ENCODE measurements at regions not wholly inside any gene's neighbourhood (a gene's known extent, or its start where the extent isn't known, plus 50 kb on each side); places are given as distances from the start of the nearest gene placed in this dataset.
"Not testable (repeated sequence)": the region's sequence is repeated elsewhere in the genome, so short reads cannot be mapped to it uniquely, and the experiment has no call there.

DNA sequence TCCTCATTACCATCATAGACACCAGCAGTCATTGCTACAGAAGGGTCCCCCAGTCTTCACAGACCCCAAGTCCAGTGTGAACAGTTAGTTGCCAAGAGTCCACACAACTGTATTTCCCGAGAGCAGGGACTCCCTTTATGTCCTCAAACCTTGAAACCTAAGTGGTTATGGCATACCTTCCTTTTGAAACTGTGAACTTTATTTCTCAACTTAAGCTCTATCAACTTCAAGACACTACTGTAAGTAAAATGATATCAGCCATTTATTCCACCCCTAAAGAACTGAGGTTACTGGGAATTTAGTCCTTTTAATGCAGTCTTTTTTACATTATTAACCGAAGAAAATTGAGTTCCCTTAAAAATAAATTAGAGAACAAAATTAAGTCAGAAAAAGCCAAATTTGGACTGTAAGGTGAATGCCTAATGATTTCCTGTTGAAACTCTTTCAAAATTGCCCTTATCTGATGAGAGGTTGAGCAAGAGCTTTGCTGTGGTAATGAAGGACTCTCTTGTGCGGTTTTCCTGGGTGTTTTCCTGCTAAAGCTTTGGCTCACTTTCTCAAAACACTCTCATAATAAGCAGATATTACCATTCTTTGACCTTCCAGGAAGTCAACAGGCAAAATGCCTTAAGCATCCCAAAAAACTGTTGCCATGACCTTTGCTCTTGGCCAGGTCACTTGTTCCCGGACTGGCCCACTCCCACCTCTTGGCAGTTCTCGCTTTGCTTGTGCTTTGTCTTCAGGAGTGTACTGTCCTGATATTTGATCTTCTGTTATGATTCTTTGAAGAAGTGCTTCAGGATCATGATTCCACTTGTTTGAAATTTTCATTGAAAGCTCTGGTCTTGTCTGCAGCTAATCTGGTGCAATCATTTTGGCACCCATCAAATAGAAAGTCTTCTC is 765.4 kb upstream of the ANO3 start:
- DNase-seq (ENCODE audit: low read depth, low spot score), result no peak
- in situ Hi-C loops (cut with HindIII; ENCODE audit: low pct_unique_long_range_greater_than_20kb, low sequenced_read_pairs), result no loop called here

DNA sequence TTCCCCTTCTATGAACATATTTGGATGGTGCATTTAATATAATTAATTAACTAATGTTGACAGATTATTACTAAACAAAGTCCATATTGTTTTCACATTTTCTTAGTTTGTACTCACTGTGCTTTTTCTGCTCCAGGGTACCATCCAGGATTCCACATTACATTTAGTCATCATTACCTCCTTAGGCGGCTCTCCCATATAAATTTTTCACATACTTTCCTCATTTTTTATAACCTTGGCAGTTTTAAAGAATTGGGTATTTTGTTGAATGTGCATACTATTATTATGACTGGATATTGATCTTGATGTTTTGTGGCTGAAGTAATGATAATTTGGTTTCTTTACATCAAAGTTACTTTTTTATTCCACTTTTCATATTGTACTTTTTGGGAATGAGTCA is 755.6 kb upstream of the ANO3 start:
- in situ Hi-C loops (cut with HindIII; ENCODE audit: low pct_unique_long_range_greater_than_20kb, low sequenced_read_pairs), result no loop called here
- no peak for DNase-seq (ENCODE audit: low read depth, low spot score)

DNA sequence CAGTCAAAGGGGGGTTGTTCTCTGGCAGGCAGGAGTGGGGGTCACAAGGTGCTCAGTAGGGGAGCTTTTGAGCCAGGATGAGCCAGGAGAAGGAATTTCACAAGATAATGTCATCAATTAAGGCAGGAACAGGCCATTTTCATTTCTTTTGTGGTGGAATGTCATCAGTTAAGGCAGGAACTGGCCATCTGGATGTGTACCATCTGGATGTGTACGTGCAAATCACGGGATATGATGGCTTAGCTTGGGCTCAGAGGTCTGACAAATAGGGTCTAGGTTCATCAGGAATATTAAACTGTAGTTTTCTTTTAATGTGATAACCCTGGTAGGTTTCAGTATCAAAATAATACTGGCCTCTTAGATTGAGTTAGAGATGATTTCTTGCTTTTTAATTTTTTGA is 752.4 kb upstream of the ANO3 start:
- DNase-seq (ENCODE audit: low read depth, low spot score); in situ Hi-C loops (cut with HindIII; ENCODE audit: low pct_unique_long_range_greater_than_20kb, low sequenced_read_pairs): not testable (repeated sequence)

DNA sequence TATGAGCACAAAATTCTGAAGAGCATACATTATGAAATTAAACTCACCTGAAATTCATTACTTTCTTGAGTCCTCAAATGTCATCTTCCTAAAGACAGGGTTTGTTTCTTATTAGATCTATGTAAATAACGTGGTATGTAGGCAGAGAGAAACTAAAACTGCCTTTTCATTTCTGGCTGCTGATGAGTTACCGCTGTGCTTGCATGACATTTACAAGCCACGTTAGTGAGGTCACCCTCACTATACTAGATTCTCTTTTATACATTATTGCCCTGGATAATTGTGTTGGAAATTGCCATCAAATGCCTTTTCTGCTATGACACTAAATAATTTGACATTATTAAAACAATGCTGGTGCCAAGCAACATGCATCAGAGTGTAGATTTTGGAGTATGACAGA is 748.3 kb upstream of the ANO3 start:
- in situ Hi-C loops (cut with HindIII; ENCODE audit: low pct_unique_long_range_greater_than_20kb, low sequenced_read_pairs), result no loop called here
- DNase-seq (ENCODE audit: low read depth, low spot score), result no peak

DNA sequence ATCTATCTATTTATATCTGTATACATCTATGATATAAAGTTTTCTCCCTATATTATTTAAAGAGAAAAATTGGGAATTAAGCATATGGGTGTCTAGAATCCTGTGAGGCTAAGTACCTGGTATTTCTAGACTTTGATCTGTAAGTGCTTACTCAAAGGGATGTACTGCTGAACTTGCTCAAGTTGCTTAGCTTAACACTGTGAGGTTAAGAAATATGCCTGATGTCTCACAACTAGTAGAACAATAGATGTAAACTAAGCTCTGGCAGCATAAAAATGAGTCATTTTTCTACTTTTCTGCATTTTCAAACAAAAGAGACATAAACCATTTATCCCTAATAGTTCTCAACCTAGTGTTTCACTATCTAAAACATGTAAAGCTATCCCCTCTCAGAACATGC is 744.4 kb upstream of the ANO3 start:
- in situ Hi-C loops (cut with HindIII; ENCODE audit: low pct_unique_long_range_greater_than_20kb, low sequenced_read_pairs), result no loop called here
- DNase-seq (ENCODE audit: low read depth, low spot score), result no peak

DNA sequence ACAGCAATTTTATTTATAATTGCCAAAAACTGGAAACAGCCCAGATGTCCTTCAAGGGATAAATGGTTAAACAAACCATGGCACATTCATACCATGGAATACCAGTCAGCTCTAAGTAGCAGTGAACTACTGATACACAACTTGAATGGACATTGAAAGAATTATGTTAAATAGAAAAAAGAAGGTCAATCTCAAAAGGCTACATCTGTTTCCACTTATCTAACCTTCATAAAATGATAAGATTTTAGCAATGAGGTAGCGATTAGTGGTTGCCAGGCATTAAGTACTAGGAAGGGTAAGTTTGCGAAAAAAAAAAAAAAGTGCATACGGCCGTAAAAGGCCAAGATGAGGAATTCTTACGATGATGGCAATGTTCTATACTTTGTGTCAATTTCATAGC is 738.7 kb upstream of the ANO3 start:
- DNase-seq (ENCODE audit: low read depth, low spot score), result no peak
- in situ Hi-C loops (cut with HindIII; ENCODE audit: low pct_unique_long_range_greater_than_20kb, low sequenced_read_pairs), result no loop called here

DNA sequence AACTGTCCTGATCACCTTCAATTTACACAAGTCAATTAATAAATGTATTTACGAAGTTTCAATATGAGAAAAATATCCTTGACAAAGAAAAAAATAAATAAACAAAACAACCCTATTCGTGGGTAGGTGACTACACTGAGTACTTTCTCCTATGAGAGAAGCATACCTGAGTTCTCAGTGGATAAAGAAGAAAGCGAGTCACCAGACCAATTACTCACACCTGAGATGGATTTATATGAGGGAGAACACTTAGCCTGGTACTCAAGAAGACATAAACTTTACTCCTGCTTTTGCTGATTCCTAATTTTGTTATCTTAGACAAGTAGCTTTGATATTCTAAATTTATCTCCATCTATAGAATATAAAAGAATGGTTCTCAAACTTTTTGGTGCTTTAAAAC is 735.2 kb upstream of the ANO3 start:
- in situ Hi-C loops (cut with HindIII; ENCODE audit: low pct_unique_long_range_greater_than_20kb, low sequenced_read_pairs), result no loop called here

DNA sequence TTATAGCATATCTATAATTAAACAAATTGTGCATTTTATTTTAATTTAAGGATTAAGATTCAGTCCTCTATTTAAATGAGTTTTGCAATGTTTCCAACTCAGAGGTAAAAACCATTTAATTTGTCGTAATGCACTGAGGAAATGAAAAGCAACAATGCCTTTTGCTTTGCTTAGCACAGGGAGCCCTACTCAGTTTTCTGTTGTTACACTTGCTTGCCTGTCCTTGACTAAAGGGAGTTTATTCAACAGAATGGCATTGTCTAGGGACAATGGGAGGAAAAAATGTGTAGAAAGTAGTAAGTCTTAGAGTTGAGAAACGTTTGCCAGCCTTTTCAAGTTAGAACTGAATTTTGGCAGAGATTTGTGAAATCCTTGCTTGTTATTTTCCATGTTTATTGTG is 734.2 kb upstream of the ANO3 start:
- no peak for DNase-seq (ENCODE audit: low read depth, low spot score)
- in situ Hi-C loops (cut with HindIII; ENCODE audit: low pct_unique_long_range_greater_than_20kb, low sequenced_read_pairs), result no loop called here

More for the DNA sequence above, 735.2 kb upstream of the ANO3 start:
- DNase-seq (ENCODE audit: low read depth, low spot score), result no peak

DNA sequence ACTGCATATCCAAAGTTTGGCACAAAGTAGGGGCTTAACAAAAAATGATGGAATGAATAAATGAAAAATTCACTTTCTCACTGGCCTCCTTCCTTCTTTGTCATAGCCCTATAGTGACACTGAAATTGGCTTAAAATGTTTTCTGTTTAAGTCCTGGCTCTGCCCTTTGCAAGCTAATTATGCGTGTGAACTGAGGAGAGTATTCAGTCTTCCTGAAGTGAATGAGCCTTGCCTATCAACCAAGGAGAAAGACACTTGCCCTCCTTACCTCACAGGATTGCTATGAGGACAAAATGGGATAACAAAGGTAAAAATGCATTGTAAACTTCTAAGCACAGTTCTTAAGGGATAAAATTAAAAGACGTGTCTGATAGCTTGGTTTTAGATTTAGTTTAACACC is 729.8 kb upstream of the ANO3 start:
- in situ Hi-C loops (cut with HindIII; ENCODE audit: low pct_unique_long_range_greater_than_20kb, low sequenced_read_pairs), result no loop called here
- DNase-seq (ENCODE audit: low read depth, low spot score), result no peak

DNA sequence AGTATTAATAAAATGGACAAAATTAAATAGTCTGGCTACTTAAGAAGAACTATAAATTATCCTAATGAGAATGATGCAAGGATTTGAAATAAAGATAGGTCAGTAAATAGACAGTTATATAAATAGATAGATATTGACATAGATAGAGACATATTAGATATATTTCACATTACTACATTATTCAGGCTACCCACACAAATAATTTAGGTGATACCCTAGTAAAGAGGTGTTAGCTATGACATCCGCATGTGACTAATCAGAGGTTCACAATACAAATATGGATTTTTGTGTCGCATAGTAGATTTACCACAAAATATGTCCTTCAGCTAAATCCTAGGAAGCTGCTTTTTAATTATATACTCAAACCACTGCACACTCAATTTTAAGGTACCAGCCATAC is 729.0 kb upstream of the ANO3 start:
- no peak for DNase-seq (ENCODE audit: low read depth, low spot score)

DNA sequence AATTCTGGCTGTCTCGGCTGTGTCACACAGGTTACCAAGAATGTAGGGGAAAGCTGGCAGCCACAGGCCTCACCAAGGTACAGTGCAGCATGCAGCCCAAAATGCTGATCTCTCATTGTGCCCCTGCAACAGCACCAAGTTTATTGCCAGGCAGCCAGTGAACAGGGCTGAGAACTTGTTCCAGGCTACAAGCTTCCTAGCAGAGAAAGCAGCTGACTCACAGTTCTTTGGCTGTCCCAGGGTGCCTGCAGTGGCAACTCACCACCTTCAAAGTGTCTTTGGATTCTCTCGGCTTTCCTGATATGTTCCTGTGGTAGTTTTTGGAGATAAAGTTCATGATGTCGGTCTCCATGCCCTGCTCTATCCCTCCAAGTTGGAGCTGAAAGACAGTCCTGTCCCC is 719.1 kb upstream of the ANO3 start:
- in situ Hi-C loops (cut with HindIII; ENCODE audit: low pct_unique_long_range_greater_than_20kb, low sequenced_read_pairs), result no loop called here
- DNase-seq (ENCODE audit: low read depth, low spot score), result no peak

More for the DNA sequence above, 729.0 kb upstream of the ANO3 start:
- in situ Hi-C loops (cut with HindIII; ENCODE audit: low pct_unique_long_range_greater_than_20kb, low sequenced_read_pairs), result no loop called here

DNA sequence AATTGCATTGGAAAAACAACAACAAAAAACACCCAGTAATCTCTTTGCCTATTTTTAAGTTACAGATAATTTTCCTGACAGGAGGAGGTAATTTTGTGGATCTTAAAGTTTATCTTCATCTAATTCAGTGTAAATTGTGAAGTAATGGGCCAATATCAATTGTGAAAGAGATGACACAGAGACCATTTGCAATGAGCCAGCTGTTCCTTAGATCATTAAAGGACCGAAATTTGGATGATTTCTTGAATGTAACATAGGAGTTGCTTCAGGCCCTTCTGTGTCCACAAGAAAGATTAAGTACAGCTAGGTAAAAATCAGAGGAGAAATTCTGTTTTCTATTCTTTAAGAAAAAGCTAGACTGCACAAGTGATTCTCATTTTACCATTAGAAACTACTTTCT is 718.5 kb upstream of the ANO3 start:
- in situ Hi-C loops (cut with HindIII; ENCODE audit: low pct_unique_long_range_greater_than_20kb, low sequenced_read_pairs), result no loop called here
- DNase-seq (ENCODE audit: low read depth, low spot score), result no peak

DNA sequence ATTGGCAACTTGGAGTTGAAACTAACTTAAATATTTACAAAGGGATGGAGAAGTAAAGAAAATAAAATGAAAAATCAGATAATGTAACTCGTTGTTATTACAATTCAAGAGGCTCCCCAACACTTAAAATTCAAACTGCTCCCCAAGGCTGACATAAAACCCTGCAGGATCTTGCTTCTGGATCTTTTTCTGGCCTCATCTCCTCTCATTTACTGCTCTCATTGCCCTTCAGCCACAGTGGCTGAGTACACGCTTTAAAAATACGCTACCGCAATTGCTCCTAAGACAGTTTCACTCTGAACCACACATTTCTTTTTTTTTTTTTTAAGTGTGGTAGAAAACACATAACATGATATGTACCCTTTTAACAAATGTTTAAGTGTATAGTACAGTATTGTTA is 718.1 kb upstream of the ANO3 start:
- no peak for DNase-seq (ENCODE audit: low read depth, low spot score)
- in situ Hi-C loops (cut with HindIII; ENCODE audit: low pct_unique_long_range_greater_than_20kb, low sequenced_read_pairs), result no loop called here

DNA sequence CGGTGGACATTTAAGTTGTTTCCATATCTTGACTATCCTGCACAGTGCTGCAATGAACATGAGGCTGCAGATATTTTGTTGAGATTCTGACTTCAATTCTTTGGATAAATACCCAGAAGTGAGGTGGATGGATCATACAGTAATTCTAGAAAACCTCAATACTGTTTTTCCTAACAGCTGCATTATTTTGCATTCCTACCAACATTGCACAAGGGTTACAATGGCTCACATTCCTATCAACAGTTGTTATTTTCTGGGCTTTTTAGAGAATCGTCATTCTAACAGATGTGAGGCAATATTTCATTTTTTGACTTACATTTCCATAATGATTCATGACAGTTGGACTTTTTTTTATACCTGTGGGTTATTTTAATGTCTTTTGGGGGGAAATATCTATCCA is 716.9 kb upstream of the ANO3 start:
- in situ Hi-C loops (cut with HindIII; ENCODE audit: low pct_unique_long_range_greater_than_20kb, low sequenced_read_pairs), result no loop called here
- DNase-seq (ENCODE audit: low read depth, low spot score), result no peak

DNA sequence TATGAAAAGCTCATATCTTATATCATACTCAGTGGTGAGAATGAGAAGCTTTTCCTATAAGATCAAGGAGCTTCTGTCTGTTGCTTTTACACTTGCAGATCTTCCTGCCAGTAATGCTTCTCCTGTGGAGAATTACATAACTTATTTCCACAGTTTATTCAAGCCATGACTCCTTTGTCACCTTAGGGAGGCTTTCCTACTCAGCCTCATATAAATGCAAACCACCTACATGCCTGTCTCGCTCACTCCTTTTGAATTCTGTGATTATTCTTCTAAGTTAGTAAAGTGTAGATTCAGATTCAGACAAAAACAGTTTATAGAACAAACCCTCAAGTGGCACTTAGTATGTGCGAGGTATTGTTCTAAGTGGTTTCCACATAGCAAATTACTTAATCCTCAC is 716.1 kb upstream of the ANO3 start:
- DNase-seq (ENCODE audit: low read depth, low spot score), result no peak
- in situ Hi-C loops (cut with HindIII; ENCODE audit: low pct_unique_long_range_greater_than_20kb, low sequenced_read_pairs), result no loop called here

DNA sequence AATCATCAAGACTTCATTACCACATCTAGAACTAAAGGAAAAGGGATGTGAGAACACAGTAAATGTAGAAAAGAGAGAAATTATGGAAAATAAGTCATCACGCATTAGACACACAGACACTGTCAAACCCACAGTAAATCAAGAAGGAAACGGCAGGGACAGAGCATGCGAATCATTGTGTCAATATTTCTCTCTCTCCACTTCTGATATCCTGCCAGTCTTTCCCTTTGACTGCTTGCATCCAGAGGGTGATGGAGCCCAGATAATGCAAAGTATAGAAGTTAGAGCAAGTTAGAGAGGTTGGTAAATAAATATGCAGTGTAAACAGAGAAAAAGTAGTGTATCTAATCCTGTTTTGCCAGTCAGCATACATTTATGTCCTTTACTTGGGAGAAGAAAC is 706.8 kb upstream of the ANO3 start:
- DNase-seq (ENCODE audit: low read depth, low spot score), result no peak
- in situ Hi-C loops (cut with HindIII; ENCODE audit: low pct_unique_long_range_greater_than_20kb, low sequenced_read_pairs), result no loop called here

DNA sequence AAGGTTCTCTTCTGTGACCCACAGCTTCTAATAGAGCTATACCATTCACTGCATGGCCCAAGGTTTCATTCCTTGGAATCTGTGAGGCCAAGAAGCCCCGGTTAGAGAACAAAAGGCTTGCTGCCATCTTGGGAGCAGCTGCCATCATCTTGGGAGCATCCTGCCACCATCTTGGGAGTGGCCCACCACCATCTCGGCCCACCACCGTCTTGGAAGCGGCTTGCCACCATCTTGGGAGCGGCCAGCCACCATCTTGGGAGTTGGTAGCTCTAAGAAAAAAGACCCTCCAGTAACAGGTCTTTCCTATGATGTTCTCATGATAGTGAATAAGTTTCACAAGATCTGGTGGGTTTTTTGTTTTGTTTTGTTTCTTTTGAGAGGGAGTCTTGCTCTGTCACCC is 703.9 kb upstream of the ANO3 start:
- no peak for DNase-seq (ENCODE audit: low read depth, low spot score)
- in situ Hi-C loops (cut with HindIII; ENCODE audit: low pct_unique_long_range_greater_than_20kb, low sequenced_read_pairs), result no loop called here

DNA sequence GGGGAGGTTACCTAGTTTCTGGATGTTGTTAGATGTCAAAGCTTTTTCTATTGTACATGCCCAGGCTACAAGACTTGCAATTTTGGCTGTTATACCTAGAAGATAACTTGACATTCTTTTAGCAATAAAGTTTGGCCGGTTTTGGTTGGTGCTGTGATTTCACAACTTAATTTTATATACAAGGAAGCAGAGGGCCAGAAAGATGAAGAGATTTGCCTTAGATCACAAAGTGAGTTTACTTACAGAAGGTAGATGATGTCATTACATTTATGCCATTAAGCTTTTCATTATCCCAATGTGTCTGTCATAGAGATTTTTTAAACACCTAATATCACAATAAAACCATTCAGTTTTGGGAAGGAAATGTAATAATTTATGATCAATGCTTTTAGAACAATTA is 698.7 kb upstream of the ANO3 start:
- no peak for DNase-seq (ENCODE audit: low read depth, low spot score)
- in situ Hi-C loops (cut with HindIII; ENCODE audit: low pct_unique_long_range_greater_than_20kb, low sequenced_read_pairs), result no loop called here

DNA sequence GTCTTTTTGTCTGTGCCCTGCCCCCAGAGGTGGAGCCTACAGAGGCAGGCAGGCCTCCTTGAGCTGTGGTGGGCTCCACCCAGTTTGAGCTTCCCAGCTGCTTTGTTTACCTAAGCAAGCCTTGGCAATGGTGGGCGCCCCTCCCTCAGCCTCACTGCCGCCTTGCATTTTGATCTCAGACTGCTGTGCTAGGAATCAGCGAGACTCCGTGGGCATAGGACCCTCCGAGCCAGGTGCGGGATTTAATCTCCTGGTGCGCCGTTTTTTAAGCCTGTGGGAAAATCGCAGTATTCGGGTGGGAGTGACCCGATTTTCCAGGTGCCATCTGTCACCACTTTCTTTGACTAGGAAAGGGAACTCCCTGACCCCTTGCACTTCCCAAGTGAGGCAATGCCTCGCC is 682.7 kb upstream of the ANO3 start:
- in situ Hi-C loops (cut with HindIII; ENCODE audit: low pct_unique_long_range_greater_than_20kb, low sequenced_read_pairs); DNase-seq (ENCODE audit: low read depth, low spot score): not testable (repeated sequence)

DNA sequence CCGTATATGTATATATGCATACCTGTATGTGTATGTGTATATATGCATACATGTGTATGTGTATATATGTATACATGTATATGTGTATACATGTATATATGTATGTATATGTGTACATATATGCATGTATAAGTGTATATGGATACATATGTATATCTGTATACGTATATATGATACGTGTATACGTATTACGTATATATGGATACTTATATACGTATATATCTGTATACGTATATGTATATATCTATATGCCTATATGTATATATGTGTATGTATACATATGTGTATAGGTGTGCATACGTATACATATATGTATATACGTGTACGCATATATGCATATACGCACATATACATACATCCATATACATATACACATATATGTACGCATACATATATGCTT is 681.6 kb upstream of the ANO3 start:
- no peak for DNase-seq (ENCODE audit: low read depth, low spot score)
- in situ Hi-C loops (cut with HindIII; ENCODE audit: low pct_unique_long_range_greater_than_20kb, low sequenced_read_pairs), result no loop called here
